Lung (tissue), 11 donors: ENCODE measurements at regions not wholly inside any gene's neighbourhood (a gene's known extent, or its start where the extent isn't known, plus 50 kb on each side); places are given as distances from the start of the nearest gene placed in this dataset.
A peak's percentile ranks its signal among the peaks of the same experiment; 100 is the strongest.
"Not testable (repeated sequence)": the region's sequence is repeated elsewhere in the genome, so short reads cannot be mapped to it uniquely, and the experiment has no call there.

Experiments
- ATAC-seq: fragments of 200-7000 bp; cut with Tn5 transposase; one replicate; pipeline ENCODE4 v1.9.1; 2020; ENCODE audit warnings: moderate number of reproducible peaks; ENCODE audit not compliant: insufficient read depth, low FRiP score
- DNase-seq, 3 donors: peaks; one replicate each; pipeline ENCODE4 v3.0.0-alpha.2; 2013 to 2017
- H3K27ac ChIP-seq, 2 donors: one replicate each; pipeline ENCODE4 v1.5.1; 2013; ENCODE audit warnings: mild to moderate bottlenecking in 2 of 2, moderate library complexity in 2 of 2, control low read depth in 1 of 2, inconsistent platforms in 1 of 2, low read depth in 1 of 2, low read length in 1 of 2
- H3K27me3 ChIP-seq, 3 donors: one replicate each; pipeline ENCODE4 v1.5.1; 2013; ENCODE audit warnings: low read length in 2 of 3; ENCODE audit not compliant: control insufficient read depth in 3 of 3, insufficient read depth in 3 of 3
- H3K36me3 ChIP-seq, 4 donors: one replicate each; pipeline ENCODE4 v1.5.1; 2013; ENCODE audit warnings: low read length in 4 of 4, mild to moderate bottlenecking in 1 of 4, moderate library complexity in 1 of 4; ENCODE audit not compliant: control insufficient read depth in 4 of 4, insufficient read depth in 4 of 4
- H3K4me1 ChIP-seq, 5 donors: one replicate each; pipeline ENCODE4 v1.5.1; 2013; ENCODE audit warnings: low read length in 5 of 5, mild to moderate bottlenecking in 2 of 5, moderate library complexity in 1 of 5; ENCODE audit not compliant: control insufficient read depth in 5 of 5, insufficient read depth in 5 of 5
- H3K4me3 ChIP-seq: one replicate; pipeline ENCODE4 v1.5.1; 2013; ENCODE audit warnings: mild to moderate bottlenecking, control low read depth, moderate library complexity
- H3K9ac ChIP-seq, 2 donors: one replicate each; pipeline ENCODE4 v1.5.1; 2013; ENCODE audit warnings: low read length in 2 of 2, control low read depth in 1 of 2; ENCODE audit not compliant: insufficient read depth in 1 of 2
- H3K9me3 ChIP-seq, 4 donors: one replicate each; pipeline ENCODE4 v1.5.1; 2013; ENCODE audit warnings: low read length in 3 of 4, mild to moderate bottlenecking in 1 of 4, moderate library complexity in 1 of 4; ENCODE audit not compliant: control insufficient read depth in 4 of 4, insufficient read depth in 3 of 4
- CTCF ChIP-seq: IDR thresholded peaks from 2 replicates; pipeline ENCODE4 v1.5.1; 2012; ENCODE audit warnings: mild to moderate bottlenecking; ENCODE audit errors: control extremely low read depth, extremely low read depth
- WGBS, 2 donors: extraction: QIAGEN DNeasy Blood & Tissue Kit; methylation state at CpG; one replicate each; pipeline ENCODE4 v1.1.7; 2013; 5-methylcytosine and 5-hydroxymethylcytosine counted together
- donor health status: control.
- donor health status: control.
- donor health status: Bipolar disorder and iron deficiency.
- donor health status: healthy.
- donor health status: DM: yes; HTN: yes; CAD: no.

GRCh38 chr4:189613207-189613606 is 327.5 kb upstream of the FRG1 start:
- ATAC-seq: no peak
- no peak for TF ChIP-seq CTCF
- Histone ChIP-seq H3K4me1 (peaks cover 0 to 5% (median 0%) of the 10 kb centered on the region in 5 donors), H3K4me3 (no peak overlapping the region), H3K27me3 (no peaks in the 10 kb centered on the region), H3K9me3 (peaks cover 0 to 7% (median 0%) of the 10 kb centered on the region in 4 donors), H3K27ac (peak overlapping the region in 1 of 2 donors; percentile 63), H3K36me3 (no peaks in the 10 kb centered on the region), H3K9ac (no peak overlapping the region)
- peak; percentile 26 to 74 (median 54) for DNase-seq
- 51 to 60% methylated on average over 4 of the region's 4 CpGs for WGBS, 2 donors

- H3K27me3 ChIP-seq: no peaks in the 10 kb centered on the region
- peaks cover 0 to 5% (median 0%) of the 10 kb centered on the region in 5 donors for H3K4me1 ChIP-seq
- H3K9me3 ChIP-seq: peaks cover 0 to 7% (median 0%) of the 10 kb centered on the region in 4 donors
- no peak overlapping the region for H3K27ac ChIP-seq
- ATAC-seq (no peak), DNase-seq (no peak)
- no peaks in the 10 kb centered on the region for H3K36me3 ChIP-seq
- 93 to 95% methylated on average over 19 to 22 of the region's 22 CpGs for WGBS, 2 donors
- H3K4me3 ChIP-seq: no peak overlapping the region
- H3K9ac ChIP-seq: no peak overlapping the region
- no peak for TF ChIP-seq CTCF
These were observed 325.4 kb upstream of the FRG1 start for GRCh38 chr4:189615217-189615663.

GRCh38 chr4:189617741-189618140 is 322.9 kb upstream of the FRG1 start:
- H3K27ac ChIP-seq, H3K9me3 ChIP-seq, H3K9ac ChIP-seq, H3K27me3 ChIP-seq, ATAC-seq, H3K4me1 ChIP-seq, H3K36me3 ChIP-seq, H3K4me3 ChIP-seq: not testable (repeated sequence)
- peak in 2 of 3 donors; percentile 29 to 53 for DNase-seq
- 59 to 68% methylated on average over 5 of the region's 5 CpGs for WGBS, 2 donors

- not testable (repeated sequence) for H3K9me3 ChIP-seq, H3K36me3 ChIP-seq, ATAC-seq, H3K27me3 ChIP-seq, H3K27ac ChIP-seq, H3K4me1 ChIP-seq, H3K4me3 ChIP-seq, H3K9ac ChIP-seq
- DNase-seq: peak; percentile 23 to 77 (median 70)
- WGBS, 2 donors: 72 to 86% methylated on average over 8 of the region's 8 CpGs
These were observed 321.0 kb upstream of the FRG1 start for GRCh38 chr4:189619441-189620250.

- H3K9ac ChIP-seq, H3K36me3 ChIP-seq, H3K4me1 ChIP-seq, DNase-seq, H3K4me3 ChIP-seq, H3K27me3 ChIP-seq, ATAC-seq, H3K27ac ChIP-seq, H3K9me3 ChIP-seq: not testable (repeated sequence)
- 65 to 76% methylated on average over 3 of the region's 3 CpGs for WGBS, 2 donors
These were observed 318.1 kb upstream of the FRG1 start for GRCh38 chr4:189622574-189622973.

GRCh38 chr4:189627041-189627440 is 313.6 kb upstream of the FRG1 start:
- H3K27ac ChIP-seq, H3K27me3 ChIP-seq, ATAC-seq, H3K9ac ChIP-seq, H3K4me1 ChIP-seq, H3K9me3 ChIP-seq, H3K4me3 ChIP-seq, H3K36me3 ChIP-seq, DNase-seq: not testable (repeated sequence)
- WGBS, 2 donors: 0% methylated on average over 1 of the region's 1 CpG

- ATAC-seq, H3K27me3 ChIP-seq, H3K9me3 ChIP-seq, DNase-seq, H3K9ac ChIP-seq, H3K36me3 ChIP-seq, H3K27ac ChIP-seq, H3K4me3 ChIP-seq, H3K4me1 ChIP-seq: not testable (repeated sequence)
- 85 to 95% methylated on average over 3 of the region's 3 CpGs for WGBS, 2 donors
These were observed 310.9 kb upstream of the FRG1 start for GRCh38 chr4:189629733-189630132.
